ENCODE measurements at regions not wholly inside any gene's neighbourhood (a gene's known extent, or its start where the extent isn't known, plus 50 kb on each side); places are given as distances from the start of the nearest gene placed in this dataset.

- Histone ChIP-seq H3K27ac (ENCODE audit: low read length) (no peak overlapping the region), H3K27me3 (replicated peaks in 1 of 2; ENCODE audit: control insufficient read depth in 2 of 2, extremely low read depth in 1 of 2, insufficient read depth in 2 of 2, low read length in 1 of 2) (no peaks in the 10 kb centered on the region), H3K4me3 (ENCODE audit: control insufficient read depth in 1 of 2, extremely low read depth in 1 of 2, low read length in 1 of 2) (no peak overlapping the region), H3K9me3 (no peaks in the 10 kb centered on the region), H3K36me3 (ENCODE audit: control insufficient read depth in 2 of 2, extremely low read depth in 1 of 2, insufficient read depth in 1 of 2, low read length in 1 of 2) (no peaks in the 10 kb centered on the region), H3K4me1 (ENCODE audit: control insufficient read depth in 1 of 2, extremely low read depth in 1 of 2, insufficient read depth in 2 of 2, low read length in 2 of 2) (no peaks in the 10 kb centered on the region)
- Mint-ChIP-seq H3K27me3 (no peaks in the 10 kb centered on the region), H3K4me1 (no peaks in the 10 kb centered on the region), H3K36me3 (no peaks in the 10 kb centered on the region), H3K4me3 (no peak overlapping the region), H3K27ac (no peak overlapping the region), H3K9me3 (no peaks in the 10 kb centered on the region)
- 11% methylated on average over 1 of the region's 1 CpG for WGBS (ENCODE audit: insufficient coverage)
- ATAC-seq (replicated peaks in 1 of 4), result no peak
- ChIA-PET CTCF (no interaction called here), POLR2A (no interaction called here)
- no peak for DNase-seq
Measured at GRCh38 chr3:59596741-59597140, 546.9 kb upstream of the CFAP20DC start.

- Mint-ChIP-seq H3K4me1 (no peaks in the 10 kb centered on the region), H3K27me3 (no peaks in the 10 kb centered on the region), H3K4me3 (no peak overlapping the region), H3K9me3 (no peaks in the 10 kb centered on the region), H3K36me3 (no peaks in the 10 kb centered on the region), H3K27ac (no peak overlapping the region)
- H3K27me3 ChIP-seq (replicated peaks in 1 of 2; ENCODE audit: control insufficient read depth in 2 of 2, extremely low read depth in 1 of 2, insufficient read depth in 2 of 2, low read length in 1 of 2), result no peaks in the 10 kb centered on the region
- no peak overlapping the region for H3K4me3 ChIP-seq (ENCODE audit: control insufficient read depth in 1 of 2, extremely low read depth in 1 of 2, low read length in 1 of 2)
- H3K9me3 ChIP-seq, result no peaks in the 10 kb centered on the region
- no peak overlapping the region for H3K27ac ChIP-seq (ENCODE audit: low read length)
- no peaks in the 10 kb centered on the region for H3K36me3 ChIP-seq (ENCODE audit: control insufficient read depth in 2 of 2, extremely low read depth in 1 of 2, insufficient read depth in 1 of 2, low read length in 1 of 2)
- DNase-seq (no peak), ATAC-seq (replicated peaks in 1 of 4) (no peak)
- H3K4me1 ChIP-seq (ENCODE audit: control insufficient read depth in 1 of 2, extremely low read depth in 1 of 2, insufficient read depth in 2 of 2, low read length in 2 of 2), result no peaks in the 10 kb centered on the region
- ChIA-PET POLR2A (no interaction called here), CTCF (no interaction called here)
Measured at GRCh38 chr3:59595830-59596229, 546.0 kb upstream of the CFAP20DC start.

- peaks cover 0 to 1% (median 1%) of the 10 kb centered on the region in 3 donors for H3K9me3 Mint-ChIP-seq
- Histone ChIP-seq H3K36me3 (ENCODE audit: control insufficient read depth in 2 of 2, extremely low read depth in 1 of 2, insufficient read depth in 1 of 2, low read length in 1 of 2) (no peaks in the 10 kb centered on the region), H3K4me3 (ENCODE audit: control insufficient read depth in 1 of 2, extremely low read depth in 1 of 2, low read length in 1 of 2) (no peak overlapping the region), H3K27ac (ENCODE audit: low read length) (no peak overlapping the region), H3K4me1 (ENCODE audit: control insufficient read depth in 1 of 2, extremely low read depth in 1 of 2, insufficient read depth in 2 of 2, low read length in 2 of 2) (no peaks in the 10 kb centered on the region), H3K9me3 (no peaks in the 10 kb centered on the region), H3K27me3 (replicated peaks in 1 of 2; ENCODE audit: control insufficient read depth in 2 of 2, extremely low read depth in 1 of 2, insufficient read depth in 2 of 2, low read length in 1 of 2) (no peaks in the 10 kb centered on the region)
- ChIA-PET POLR2A (no interaction called here), CTCF (no interaction called here)
- H3K27me3 Mint-ChIP-seq, result no peaks in the 10 kb centered on the region
- ATAC-seq (replicated peaks in 1 of 4), result no peak
- H3K4me3 Mint-ChIP-seq, result no peak overlapping the region
- no peak overlapping the region for H3K27ac Mint-ChIP-seq
- no peak for DNase-seq
- no peaks in the 10 kb centered on the region for H3K4me1 Mint-ChIP-seq
- H3K36me3 Mint-ChIP-seq, result no peaks in the 10 kb centered on the region
Measured at GRCh38 chr3:59593380-59593779, 543.6 kb upstream of the CFAP20DC start.

GRCh38 chr3:59580996-59581395 is 531.2 kb upstream of the CFAP20DC start:
- H3K27me3 ChIP-seq (replicated peaks in 1 of 2; ENCODE audit: control insufficient read depth in 2 of 2, extremely low read depth in 1 of 2, insufficient read depth in 2 of 2, low read length in 1 of 2), result no peaks in the 10 kb centered on the region
- ATAC-seq (replicated peaks in 1 of 4), result no peak
- ChIA-PET CTCF (no interaction called here), POLR2A (interaction anchor here in 1 of 2 donors (0.7 kb wide), 1 partner anchor 868 kb away, joined by 4 read pairs; no protein-coding TSS in a partner anchor)
- peaks cover 0 to 5% (median 4%) of the 10 kb centered on the region in 3 donors for H3K9me3 Mint-ChIP-seq
- no peaks in the 10 kb centered on the region for H3K4me1 ChIP-seq (ENCODE audit: control insufficient read depth in 1 of 2, extremely low read depth in 1 of 2, insufficient read depth in 2 of 2, low read length in 2 of 2)
- no peaks in the 10 kb centered on the region for H3K36me3 ChIP-seq (ENCODE audit: control insufficient read depth in 2 of 2, extremely low read depth in 1 of 2, insufficient read depth in 1 of 2, low read length in 1 of 2)
- WGBS (ENCODE audit: insufficient coverage), result no CpG with 5 or more reads among the region's 2 CpGs
- no peak overlapping the region for H3K4me3 ChIP-seq (ENCODE audit: control insufficient read depth in 1 of 2, extremely low read depth in 1 of 2, low read length in 1 of 2)
- H3K4me1 Mint-ChIP-seq, result peaks cover 0 to 6% (median 0%) of the 10 kb centered on the region in 3 donors
- no peaks in the 10 kb centered on the region for H3K9me3 ChIP-seq
- H3K27ac Mint-ChIP-seq, result no peak overlapping the region
- H3K36me3 Mint-ChIP-seq, result peaks cover 4% of the 10 kb centered on the region
- DNase-seq, result no peak
- H3K27ac ChIP-seq (ENCODE audit: low read length), result no peak overlapping the region
- no peak overlapping the region for H3K4me3 Mint-ChIP-seq
- H3K27me3 Mint-ChIP-seq, result no peaks in the 10 kb centered on the region

GRCh38 chr3:59580499-59580898 is 530.7 kb upstream of the CFAP20DC start:
- Mint-ChIP-seq H3K9me3 (no peaks in the 10 kb centered on the region), H3K4me1 (peaks cover 0 to 6% (median 0%) of the 10 kb centered on the region in 3 donors), H3K4me3 (no peak overlapping the region), H3K27ac (no peak overlapping the region), H3K27me3 (no peaks in the 10 kb centered on the region), H3K36me3 (no peaks in the 10 kb centered on the region)
- Histone ChIP-seq H3K4me3 (ENCODE audit: control insufficient read depth in 1 of 2, extremely low read depth in 1 of 2, low read length in 1 of 2) (no peak overlapping the region), H3K9me3 (no peaks in the 10 kb centered on the region), H3K27me3 (replicated peaks in 1 of 2; ENCODE audit: control insufficient read depth in 2 of 2, extremely low read depth in 1 of 2, insufficient read depth in 2 of 2, low read length in 1 of 2) (no peaks in the 10 kb centered on the region), H3K36me3 (ENCODE audit: control insufficient read depth in 2 of 2, extremely low read depth in 1 of 2, insufficient read depth in 1 of 2, low read length in 1 of 2) (no peaks in the 10 kb centered on the region), H3K4me1 (ENCODE audit: control insufficient read depth in 1 of 2, extremely low read depth in 1 of 2, insufficient read depth in 2 of 2, low read length in 2 of 2) (no peaks in the 10 kb centered on the region), H3K27ac (ENCODE audit: low read length) (no peak overlapping the region)
- ATAC-seq (replicated peaks in 1 of 4), result no peak
- 73% methylated on average over 2 of the region's 3 CpGs for WGBS (ENCODE audit: insufficient coverage)
- POLR2A ChIA-PET, result no interaction called here
- CTCF ChIA-PET, result no interaction called here
- DNase-seq, result no peak

GRCh38 chr3:59578129-59578528 is 528.3 kb upstream of the CFAP20DC start:
- H3K4me1 Mint-ChIP-seq, result peaks cover 0 to 11% (median 3%) of the 10 kb centered on the region in 3 donors
- Histone ChIP-seq H3K9me3 (no peaks in the 10 kb centered on the region), H3K36me3 (ENCODE audit: control insufficient read depth in 2 of 2, extremely low read depth in 1 of 2, insufficient read depth in 1 of 2, low read length in 1 of 2) (no peaks in the 10 kb centered on the region), H3K27ac (ENCODE audit: low read length) (no peak overlapping the region), H3K4me1 (ENCODE audit: control insufficient read depth in 1 of 2, extremely low read depth in 1 of 2, insufficient read depth in 2 of 2, low read length in 2 of 2) (peaks cover 2 to 7% of the 10 kb centered on the region in 2 experiments), H3K4me3 (ENCODE audit: control insufficient read depth in 1 of 2, extremely low read depth in 1 of 2, low read length in 1 of 2) (no peak overlapping the region), H3K27me3 (replicated peaks in 1 of 2; ENCODE audit: control insufficient read depth in 2 of 2, extremely low read depth in 1 of 2, insufficient read depth in 2 of 2, low read length in 1 of 2) (no peaks in the 10 kb centered on the region)
- no peak overlapping the region for H3K4me3 Mint-ChIP-seq
- H3K9me3 Mint-ChIP-seq, result no peaks in the 10 kb centered on the region
- H3K36me3 Mint-ChIP-seq, result no peaks in the 10 kb centered on the region
- no peak overlapping the region for H3K27ac Mint-ChIP-seq
- ChIA-PET CTCF (interaction anchor here (0.6 to 0.7 kb wide), 4 partner anchors 204 to 854 kb away, joined by 3 to 5 read pairs (median 4); no protein-coding TSS in a partner anchor), POLR2A (no interaction called here)
- 100% methylated on average over 1 of the region's 1 CpG for WGBS (ENCODE audit: insufficient coverage)
- no peaks in the 10 kb centered on the region for H3K27me3 Mint-ChIP-seq
- no peak for ATAC-seq (replicated peaks in 1 of 4)
- DNase-seq, result no peak

GRCh38 chr3:59576606-59577005 is 526.8 kb upstream of the CFAP20DC start:
- WGBS (ENCODE audit: insufficient coverage), result no CpG with 5 or more reads among the region's 3 CpGs
- H3K36me3 ChIP-seq (ENCODE audit: control insufficient read depth in 2 of 2, extremely low read depth in 1 of 2, insufficient read depth in 1 of 2, low read length in 1 of 2), result no peaks in the 10 kb centered on the region
- ATAC-seq (replicated peaks in 1 of 4) (no peak), DNase-seq (no peak)
- ChIA-PET POLR2A (no interaction called here), CTCF (interaction anchor here in 1 of 2 donors (0.6 to 2.4 kb wide), 5 partner anchors 11 to 1805 kb away, joined by 3 to 29 read pairs (median 4); no protein-coding TSS in a partner anchor)
- peaks cover 0 to 11% (median 3%) of the 10 kb centered on the region in 3 donors for H3K4me1 Mint-ChIP-seq
- no peaks in the 10 kb centered on the region for H3K36me3 Mint-ChIP-seq
- peaks cover 2 to 7% of the 10 kb centered on the region in 2 experiments for H3K4me1 ChIP-seq (ENCODE audit: control insufficient read depth in 1 of 2, extremely low read depth in 1 of 2, insufficient read depth in 2 of 2, low read length in 2 of 2)
- no peak overlapping the region for H3K27ac Mint-ChIP-seq
- no peaks in the 10 kb centered on the region for H3K9me3 Mint-ChIP-seq
- no peak overlapping the region for H3K4me3 Mint-ChIP-seq
- no peaks in the 10 kb centered on the region for H3K9me3 ChIP-seq
- H3K27me3 Mint-ChIP-seq, result no peaks in the 10 kb centered on the region
- no peaks in the 10 kb centered on the region for H3K27me3 ChIP-seq (replicated peaks in 1 of 2; ENCODE audit: control insufficient read depth in 2 of 2, extremely low read depth in 1 of 2, insufficient read depth in 2 of 2, low read length in 1 of 2)
- no peak overlapping the region for H3K4me3 ChIP-seq (ENCODE audit: control insufficient read depth in 1 of 2, extremely low read depth in 1 of 2, low read length in 1 of 2)
- no peak overlapping the region for H3K27ac ChIP-seq (ENCODE audit: low read length)
